Stimulated activated CD4-positive, alpha-beta T cell treated with anti-CD3 and anti-CD28 coated beads, Interleukin-2, amount 100 ng/mL, for 24 hours (primary cell): ENCODE measurements at regions not wholly inside any gene's neighbourhood (a gene's known extent, or its start where the extent isn't known, plus 50 kb on each side); places are given as distances from the start of the nearest gene placed in this dataset.
"Not testable (repeated sequence)": the region's sequence is repeated elsewhere in the genome, so short reads cannot be mapped to it uniquely, and the experiment has no call there.

Experiments
- DNase-seq, 2 donors: peaks; one replicate each; pipeline ENCODE4 v3.0.0-alpha.2; 2020

- not testable (repeated sequence) for DNase-seq
Observed at GRCh38 chr1:34371179-34371578, 194.5 kb downstream of the C1orf94 start.

- DNase-seq = no peak
Observed at GRCh38 chr1:34371829-34372532, 195.3 kb downstream of the C1orf94 start.

- no peak for DNase-seq
Observed at GRCh38 chr1:34372891-34373290, 196.2 kb downstream of the C1orf94 start.

- no peak for DNase-seq
Observed at GRCh38 chr1:34373912-34374311, 197.2 kb downstream of the C1orf94 start.

GRCh38 chr1:34376531-34376930, 199.8 kb downstream of the C1orf94 start:
- no peak for DNase-seq

- no peak for DNase-seq
Observed at GRCh38 chr1:34378968-34379856, 202.5 kb downstream of the C1orf94 start.

GRCh38 chr1:34379911-34380310, 203.2 kb downstream of the C1orf94 start:
- no peak for DNase-seq

GRCh38 chr1:34380526-34381124, 203.9 kb downstream of the C1orf94 start:
- no peak for DNase-seq

- no peak for DNase-seq
Observed at GRCh38 chr1:34389974-34390373, 213.3 kb downstream of the C1orf94 start.

GRCh38 chr1:34396042-34396441, 219.3 kb downstream of the C1orf94 start:
- DNase-seq = no peak

GRCh38 chr1:34398241-34398915, 221.7 kb downstream of the C1orf94 start:
- no peak for DNase-seq

- DNase-seq = no peak
Observed at GRCh38 chr1:34398916-34399275, 222.2 kb downstream of the C1orf94 start.

GRCh38 chr1:34400675-34401074, 224.0 kb downstream of the C1orf94 start:
- no peak for DNase-seq

GRCh38 chr1:34403156-34403555, 226.4 kb downstream of the C1orf94 start:
- no peak for DNase-seq

- DNase-seq = no peak
Observed at GRCh38 chr1:34404804-34405203, 228.1 kb downstream of the C1orf94 start.

- no peak for DNase-seq
Observed at GRCh38 chr1:34405266-34405959, 228.7 kb downstream of the C1orf94 start.

- no peak for DNase-seq
Observed at GRCh38 chr1:34406377-34406776, 229.7 kb downstream of the C1orf94 start.

GRCh38 chr1:34406833-34407539, 230.3 kb downstream of the C1orf94 start:
- no peak for DNase-seq

GRCh38 chr1:34408011-34408410, 231.3 kb downstream of the C1orf94 start:
- no peak for DNase-seq

- no peak for DNase-seq
Observed at GRCh38 chr1:34409689-34410229, 233.1 kb downstream of the C1orf94 start.

- no peak for DNase-seq
Observed at GRCh38 chr1:34412598-34413370, 236.1 kb downstream of the C1orf94 start.
